GM08714 (cell line): ENCODE measurements at regions not wholly inside any gene's neighbourhood (a gene's known extent, or its start where the extent isn't known, plus 50 kb on each side); places are given as distances from the start of the nearest gene placed in this dataset.

Experiments used
- H3K4me3 ChIP-seq: fragments of 200-500 bp; sonication (Bioruptor generic); 2 replicates; pipeline ENCODE4 v1.5.1; 2014; ENCODE audit warnings: mild to moderate bottlenecking, low read length, inconsistent platforms
- ZNF274 ChIP-seq: IDR thresholded peaks from 2 replicates; pipeline ENCODE4 v1.6.1; 2012; ENCODE audit warnings: mild to moderate bottlenecking, low read depth, low read length

- no peak overlapping the region for H3K4me3 ChIP-seq
- TF ChIP-seq ZNF274: no peak
These were observed 83.3 kb downstream of the EDEM1 start for GRCh38 chr3:5270666-5271371.

DNA sequence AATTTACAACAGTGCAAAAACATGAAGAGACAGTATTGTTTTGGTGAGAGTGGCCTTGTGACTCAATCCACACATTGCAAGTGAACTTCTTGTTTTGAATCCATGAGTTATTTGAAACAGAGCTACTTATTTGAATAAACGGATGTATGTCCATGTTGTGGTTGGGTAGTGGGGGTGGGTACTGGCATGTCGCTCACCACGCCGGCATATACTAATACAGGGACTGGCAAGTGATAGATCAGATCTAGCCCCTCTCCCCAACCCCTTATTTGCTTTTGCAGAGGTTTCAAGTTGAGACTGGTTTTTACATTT lies 83.8 kb downstream of the EDEM1 start:
- no peak for TF ChIP-seq ZNF274
- no peak overlapping the region for H3K4me3 ChIP-seq

DNA sequence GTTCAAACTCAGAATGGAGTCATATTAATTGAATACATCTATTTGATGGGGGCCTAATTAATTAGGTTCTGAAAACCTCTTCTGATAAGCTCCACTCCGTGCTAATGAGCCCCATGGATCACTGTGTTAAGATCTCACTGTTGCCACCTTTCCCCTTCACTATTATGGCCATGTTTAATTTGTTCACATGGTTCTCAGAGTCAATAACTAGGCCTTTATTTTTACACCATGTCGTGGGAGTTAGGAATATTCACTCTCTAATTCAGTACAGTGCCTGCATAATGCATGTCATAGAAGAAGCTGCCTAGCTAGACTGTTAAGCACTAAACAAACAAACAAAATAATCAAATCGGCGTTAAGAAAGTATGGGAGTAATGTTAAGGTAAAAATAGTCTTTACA lies 84.9 kb downstream of the EDEM1 start:
- H3K4me3 ChIP-seq: no peak overlapping the region
- no peak for TF ChIP-seq ZNF274

DNA sequence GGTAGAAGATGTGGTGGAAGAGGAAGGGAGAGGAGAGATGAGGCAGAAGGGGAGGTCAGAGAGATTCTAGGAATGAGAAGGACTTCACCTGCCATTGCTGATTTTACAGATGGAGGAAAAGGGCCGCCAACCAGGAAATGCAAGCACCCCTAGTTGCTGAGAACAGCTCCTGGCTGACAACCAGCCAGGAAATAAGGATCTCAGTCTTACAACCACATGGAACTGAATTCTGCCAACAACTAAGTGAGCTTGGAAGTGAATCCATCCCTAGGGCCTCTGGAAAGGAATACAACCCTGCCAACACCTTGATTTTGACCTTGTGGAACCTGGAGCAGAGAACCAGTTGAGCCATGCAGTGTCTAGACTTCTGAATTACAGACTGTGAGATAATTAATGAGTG lies 86.6 kb downstream of the EDEM1 start:
- no peak overlapping the region for H3K4me3 ChIP-seq
- no peak for TF ChIP-seq ZNF274

GRCh38 chr3:5275529-5275928 lies 88.0 kb downstream of the EDEM1 start:
- no peak overlapping the region for H3K4me3 ChIP-seq
- TF ChIP-seq ZNF274: no peak

DNA sequence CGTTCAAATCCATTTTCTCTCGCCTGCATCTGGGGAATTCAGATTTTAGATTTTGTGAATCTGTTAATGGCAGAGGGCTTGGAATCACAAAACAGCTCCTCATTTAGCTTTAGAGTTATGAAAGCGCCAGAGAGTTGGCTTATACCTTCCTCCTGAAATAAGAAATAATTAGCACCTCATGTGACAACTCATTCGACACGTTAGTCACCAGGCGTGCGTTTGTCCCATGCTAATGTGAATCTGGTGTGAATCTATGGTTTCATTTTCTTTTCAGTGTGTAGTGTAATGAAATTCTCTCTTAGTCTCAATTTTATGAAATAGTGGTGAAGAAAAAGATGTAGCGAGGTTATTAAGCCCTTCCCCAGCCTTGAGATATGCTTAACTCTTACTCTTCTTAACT lies 89.4 kb downstream of the EDEM1 start:
- no peak for TF ChIP-seq ZNF274
- no peak overlapping the region for H3K4me3 ChIP-seq

DNA sequence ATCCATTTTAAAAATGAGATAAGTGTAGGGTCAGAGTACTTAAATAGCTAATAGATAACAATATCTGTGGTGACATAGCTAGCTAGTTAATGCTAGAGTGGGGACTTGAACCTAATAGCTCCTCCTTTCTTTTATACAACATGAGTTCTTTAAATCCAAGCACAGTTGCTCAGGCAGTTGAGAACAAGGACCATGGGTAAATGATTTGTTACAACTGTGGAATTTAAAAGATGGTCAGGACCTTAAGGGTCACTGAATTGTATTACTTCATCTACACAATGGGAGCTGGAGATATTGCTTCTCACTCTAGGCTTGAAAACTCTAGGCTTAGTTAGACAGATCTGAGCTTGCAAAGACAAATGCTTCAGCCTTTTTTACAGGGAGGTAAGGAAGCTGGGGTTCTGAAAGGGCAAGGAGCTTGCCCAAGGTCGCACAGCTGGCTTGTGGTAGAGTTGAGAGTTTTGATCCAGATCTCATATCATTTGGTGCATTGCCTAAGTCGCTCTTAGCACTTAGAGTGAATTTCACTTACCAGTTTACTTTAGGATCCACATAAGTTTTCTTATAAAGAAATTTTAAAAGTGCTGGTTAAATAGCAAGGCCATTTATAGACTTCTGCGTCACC lies 90.2 kb downstream of the EDEM1 start:
- TF ChIP-seq ZNF274: no peak
- no peak overlapping the region for H3K4me3 ChIP-seq

- no peak overlapping the region for H3K4me3 ChIP-seq
- TF ChIP-seq ZNF274: no peak
These were observed 91.2 kb downstream of the EDEM1 start for GRCh38 chr3:5278666-5279065.

DNA sequence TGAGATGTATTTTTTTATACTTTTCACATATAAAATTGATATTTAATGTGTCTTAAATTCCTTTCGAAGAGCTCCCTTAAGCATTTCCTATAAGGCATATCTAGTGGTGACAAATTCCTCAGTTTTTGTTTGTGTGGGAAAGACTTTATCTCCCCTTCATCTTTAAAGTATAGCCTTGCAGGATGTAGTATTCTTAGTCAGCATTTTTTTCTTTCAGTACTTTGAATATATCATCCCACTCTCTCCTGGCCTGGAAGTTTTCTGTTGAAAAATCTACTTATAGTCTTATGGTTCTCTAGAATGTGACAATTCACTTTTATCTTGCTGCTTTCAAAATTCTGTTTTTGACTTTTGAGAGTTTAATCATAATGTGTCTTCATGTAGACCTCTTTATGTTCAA lies 95.2 kb downstream of the EDEM1 start:
- no peak overlapping the region for H3K4me3 ChIP-seq
- TF ChIP-seq ZNF274: no peak

DNA sequence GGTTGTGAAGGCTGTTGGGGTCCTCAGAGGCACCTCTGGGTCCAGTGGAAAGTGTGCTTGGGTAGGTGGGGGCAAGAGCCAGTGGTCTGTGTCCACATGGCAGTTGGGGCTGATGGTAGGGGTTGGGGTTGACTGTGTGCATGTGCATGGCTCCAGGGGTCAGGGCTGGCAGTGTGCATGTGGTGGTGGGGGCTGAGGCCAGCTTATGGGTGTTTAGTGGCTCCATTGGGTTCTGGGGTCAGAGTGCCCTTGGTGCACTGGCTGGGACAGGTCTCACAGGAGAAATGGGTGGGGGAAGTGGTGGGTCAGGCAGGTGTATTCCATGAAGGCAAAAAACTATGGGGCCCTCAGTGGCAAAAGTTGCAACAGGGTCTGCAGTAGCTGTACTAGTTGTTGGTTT lies 97.9 kb downstream of the EDEM1 start:
- H3K4me3 ChIP-seq: no peak overlapping the region
- no peak for TF ChIP-seq ZNF274

GRCh38 chr3:5290915-5291314 lies 103.4 kb downstream of the EDEM1 start:
- no peak overlapping the region for H3K4me3 ChIP-seq
- no peak for TF ChIP-seq ZNF274

DNA sequence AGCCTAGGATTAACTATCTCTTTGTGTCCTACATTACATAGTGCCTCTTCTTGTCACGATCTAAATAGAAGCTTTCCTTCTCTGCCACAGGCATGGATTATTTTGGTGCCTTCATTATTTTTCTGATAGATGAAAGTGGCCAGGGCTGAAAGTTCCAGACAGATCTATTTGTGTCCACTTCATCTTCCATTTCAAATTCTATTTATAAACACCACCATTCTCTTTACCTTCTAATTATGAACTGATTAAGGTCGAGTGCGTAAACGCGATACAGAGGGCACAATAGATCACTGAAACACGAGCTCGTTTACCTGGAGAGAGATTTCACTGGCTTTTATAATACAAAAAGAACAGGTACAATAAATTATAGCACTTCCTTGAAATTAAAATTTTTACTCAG lies 105.0 kb downstream of the EDEM1 start:
- no peak overlapping the region for H3K4me3 ChIP-seq
- no peak for TF ChIP-seq ZNF274

GRCh38 chr3:5293207-5293606 lies 105.7 kb downstream of the EDEM1 start:
- TF ChIP-seq ZNF274: no peak
- H3K4me3 ChIP-seq: no peak overlapping the region

DNA sequence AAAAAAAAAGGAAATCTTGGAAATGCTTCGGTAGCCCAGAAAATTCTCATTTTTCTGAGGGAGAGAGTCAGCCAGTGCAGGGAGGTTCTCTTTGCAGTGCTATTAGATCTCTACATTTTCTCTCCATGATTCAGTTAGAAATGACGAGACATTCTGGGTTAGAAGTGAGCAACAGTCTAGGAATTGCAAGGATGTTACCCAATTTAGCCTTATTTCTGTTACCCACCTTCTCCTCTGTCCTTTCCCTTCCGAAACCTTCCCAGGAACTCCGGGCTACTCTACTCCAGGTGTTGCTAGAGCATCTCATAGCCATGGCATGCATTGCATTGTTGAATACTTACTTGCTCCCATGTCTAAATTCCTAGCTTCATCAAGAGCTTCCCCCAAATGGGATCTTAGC lies 106.8 kb downstream of the EDEM1 start:
- no peak overlapping the region for H3K4me3 ChIP-seq
- no peak for TF ChIP-seq ZNF274

DNA sequence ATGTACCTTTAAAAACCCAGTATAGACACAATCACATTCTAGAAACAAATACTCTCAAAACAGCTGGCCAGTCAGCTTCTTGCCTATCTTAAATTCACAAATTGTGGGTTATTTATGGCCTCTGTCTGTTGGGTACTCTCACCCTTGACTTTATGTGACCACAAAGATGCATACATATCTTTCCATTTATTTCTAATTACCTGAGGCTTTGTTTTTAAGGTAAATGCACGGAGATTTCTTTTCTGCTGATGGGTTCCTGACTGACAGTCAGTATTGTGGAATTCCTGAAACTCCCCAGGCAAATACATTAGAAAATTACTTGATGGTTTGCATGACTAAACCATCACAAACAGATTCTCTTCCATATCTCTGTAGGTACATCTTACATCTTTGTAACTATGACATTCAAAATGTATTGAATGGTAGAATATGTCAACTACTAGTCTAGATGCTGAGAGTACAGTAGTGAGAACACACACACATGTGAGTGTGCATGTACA lies 107.7 kb downstream of the EDEM1 start:
- TF ChIP-seq ZNF274: no peak

GRCh38 chr3:5296362-5296761 lies 108.9 kb downstream of the EDEM1 start:
- no peak overlapping the region for H3K4me3 ChIP-seq
- TF ChIP-seq ZNF274: no peak

More for the DNA sequence above, 107.7 kb downstream of the EDEM1 start:
- no peak overlapping the region for H3K4me3 ChIP-seq
